ENCODE measurements at regions not wholly inside any gene's neighbourhood (a gene's known extent, or its start where the extent isn't known, plus 50 kb on each side); places are given as distances from the start of the nearest gene placed in this dataset.

GRCh38 chr1:57761628-57762027, 337.8 kb upstream of the DAB1 start:
- no peaks in the 10 kb centered on the region for H3K9me3 Mint-ChIP-seq (ENCODE audit: unreplicated experiment)
- DNase-seq (ENCODE audit: extremely low spot score, unreplicated experiment), result no peak
- no peaks in the 10 kb centered on the region for H3K4me1 Mint-ChIP-seq (ENCODE audit: unreplicated experiment)
- H3K27ac Mint-ChIP-seq (ENCODE audit: unreplicated experiment), result no peak overlapping the region
- H3K36me3 Mint-ChIP-seq (ENCODE audit: unreplicated experiment), result no peaks in the 10 kb centered on the region
- TF ChIP-seq CTCF (IDR thresholded peaks at IDR 0.05), result no peak
- H3K4me3 Mint-ChIP-seq (ENCODE audit: unreplicated experiment), result no peak overlapping the region
- H3K27me3 Mint-ChIP-seq (ENCODE audit: unreplicated experiment), result peaks cover 9% of the 10 kb centered on the region

GRCh38 chr1:57752843-57753242, 329.0 kb upstream of the DAB1 start:
- H3K4me3 Mint-ChIP-seq (ENCODE audit: unreplicated experiment), result no peak overlapping the region
- peaks cover 4% of the 10 kb centered on the region for H3K27me3 Mint-ChIP-seq (ENCODE audit: unreplicated experiment)
- no peak for TF ChIP-seq CTCF (IDR thresholded peaks at IDR 0.05)
- DNase-seq (ENCODE audit: extremely low spot score, unreplicated experiment), result no peak
- H3K36me3 Mint-ChIP-seq (ENCODE audit: unreplicated experiment), result no peaks in the 10 kb centered on the region
- no peaks in the 10 kb centered on the region for H3K9me3 Mint-ChIP-seq (ENCODE audit: unreplicated experiment)
- no peaks in the 10 kb centered on the region for H3K4me1 Mint-ChIP-seq (ENCODE audit: unreplicated experiment)
- H3K27ac Mint-ChIP-seq (ENCODE audit: unreplicated experiment), result no peak overlapping the region

GRCh38 chr1:57748719-57749118, 324.9 kb upstream of the DAB1 start:
- Mint-ChIP-seq H3K4me1 (ENCODE audit: unreplicated experiment) (no peaks in the 10 kb centered on the region), H3K4me3 (ENCODE audit: unreplicated experiment) (no peak overlapping the region), H3K27me3 (ENCODE audit: unreplicated experiment) (peaks cover 4% of the 10 kb centered on the region), H3K36me3 (ENCODE audit: unreplicated experiment) (no peaks in the 10 kb centered on the region), H3K9me3 (ENCODE audit: unreplicated experiment) (no peaks in the 10 kb centered on the region), H3K27ac (ENCODE audit: unreplicated experiment) (no peak overlapping the region)
- DNase-seq (ENCODE audit: extremely low spot score, unreplicated experiment), result no peak
- no peak for TF ChIP-seq CTCF (IDR thresholded peaks at IDR 0.05)

GRCh38 chr1:57747818-57748217, 324.0 kb upstream of the DAB1 start:
- no peak for TF ChIP-seq CTCF (IDR thresholded peaks at IDR 0.05)
- DNase-seq (ENCODE audit: extremely low spot score, unreplicated experiment), result no peak
- no peaks in the 10 kb centered on the region for H3K36me3 Mint-ChIP-seq (ENCODE audit: unreplicated experiment)
- peaks cover 3% of the 10 kb centered on the region for H3K27me3 Mint-ChIP-seq (ENCODE audit: unreplicated experiment)
- no peaks in the 10 kb centered on the region for H3K9me3 Mint-ChIP-seq (ENCODE audit: unreplicated experiment)
- H3K4me3 Mint-ChIP-seq (ENCODE audit: unreplicated experiment), result no peak overlapping the region
- H3K27ac Mint-ChIP-seq (ENCODE audit: unreplicated experiment), result no peak overlapping the region
- no peaks in the 10 kb centered on the region for H3K4me1 Mint-ChIP-seq (ENCODE audit: unreplicated experiment)

GRCh38 chr1:57741521-57741920, 317.7 kb upstream of the DAB1 start:
- Mint-ChIP-seq H3K4me3 (ENCODE audit: unreplicated experiment) (no peak overlapping the region), H3K27ac (ENCODE audit: unreplicated experiment) (no peak overlapping the region), H3K27me3 (ENCODE audit: unreplicated experiment) (no peaks in the 10 kb centered on the region), H3K4me1 (ENCODE audit: unreplicated experiment) (no peaks in the 10 kb centered on the region), H3K9me3 (ENCODE audit: unreplicated experiment) (no peaks in the 10 kb centered on the region), H3K36me3 (ENCODE audit: unreplicated experiment) (no peaks in the 10 kb centered on the region)
- DNase-seq (ENCODE audit: extremely low spot score, unreplicated experiment), result no peak
- TF ChIP-seq CTCF (IDR thresholded peaks at IDR 0.05), result no peak

Data from osteocyte (in vitro differentiated cells).